GM10266 (cell line): ENCODE measurements at regions not wholly inside any gene's neighbourhood (a gene's known extent, or its start where the extent isn't known, plus 50 kb on each side); places are given as distances from the start of the nearest gene placed in this dataset.
A peak's percentile ranks its signal among the peaks of the same experiment; 100 is the strongest.
"Not testable (repeated sequence)": the region's sequence is repeated elsewhere in the genome, so short reads cannot be mapped to it uniquely, and the experiment has no call there.

Experiments used
- DNase-seq: peaks from one replicate; pipeline ENCODE4 v3.0.0; 2012; ENCODE audit errors: extremely low spot score
- TF ChIP-seq, protein P1 (sequence below): IDR thresholded peaks from 2 replicates; pipeline ENCODE4 v1.5.1; 2012; ENCODE audit warnings: mild to moderate bottlenecking, low read depth; ENCODE audit not compliant: control insufficient read depth, insufficient read depth; ENCODE audit errors: missing control alignments

DNA sequence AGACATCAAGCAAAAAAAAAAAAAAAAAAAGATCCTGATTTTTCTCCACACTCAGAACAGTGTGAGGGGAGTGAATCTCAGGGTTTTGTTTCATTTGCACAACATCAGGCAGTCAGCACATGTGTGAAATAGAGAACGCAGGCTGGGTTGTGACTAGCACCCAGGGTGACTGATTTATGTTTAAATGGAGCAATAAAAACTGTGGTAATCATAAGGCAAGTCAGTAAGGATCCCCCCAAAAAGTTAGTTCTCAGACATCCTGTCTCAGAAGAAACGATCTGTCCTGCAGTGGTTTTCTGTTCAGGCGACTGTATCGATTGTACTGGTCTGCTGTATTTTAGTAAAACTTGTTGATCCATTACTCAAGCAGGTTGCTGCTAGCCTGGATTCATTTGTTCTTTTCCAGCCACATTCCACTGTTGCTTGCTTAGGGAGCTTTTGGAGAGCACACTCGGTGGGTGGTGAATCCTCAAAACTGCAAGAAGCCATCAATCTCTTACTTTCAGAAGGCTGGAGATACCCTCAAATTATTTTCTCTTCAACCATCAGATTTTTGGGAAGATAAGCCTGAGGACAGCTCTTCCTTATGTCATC, 107.1 kb downstream of the DACT1 start:
- DNase-seq: no peak
- TF ChIP-seq, protein P1, sequence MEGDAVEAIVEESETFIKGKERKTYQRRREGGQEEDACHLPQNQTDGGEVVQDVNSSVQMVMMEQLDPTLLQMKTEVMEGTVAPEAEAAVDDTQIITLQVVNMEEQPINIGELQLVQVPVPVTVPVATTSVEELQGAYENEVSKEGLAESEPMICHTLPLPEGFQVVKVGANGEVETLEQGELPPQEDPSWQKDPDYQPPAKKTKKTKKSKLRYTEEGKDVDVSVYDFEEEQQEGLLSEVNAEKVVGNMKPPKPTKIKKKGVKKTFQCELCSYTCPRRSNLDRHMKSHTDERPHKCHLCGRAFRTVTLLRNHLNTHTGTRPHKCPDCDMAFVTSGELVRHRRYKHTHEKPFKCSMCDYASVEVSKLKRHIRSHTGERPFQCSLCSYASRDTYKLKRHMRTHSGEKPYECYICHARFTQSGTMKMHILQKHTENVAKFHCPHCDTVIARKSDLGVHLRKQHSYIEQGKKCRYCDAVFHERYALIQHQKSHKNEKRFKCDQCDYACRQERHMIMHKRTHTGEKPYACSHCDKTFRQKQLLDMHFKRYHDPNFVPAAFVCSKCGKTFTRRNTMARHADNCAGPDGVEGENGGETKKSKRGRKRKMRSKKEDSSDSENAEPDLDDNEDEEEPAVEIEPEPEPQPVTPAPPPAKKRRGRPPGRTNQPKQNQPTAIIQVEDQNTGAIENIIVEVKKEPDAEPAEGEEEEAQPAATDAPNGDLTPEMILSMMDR: no peak

DNA sequence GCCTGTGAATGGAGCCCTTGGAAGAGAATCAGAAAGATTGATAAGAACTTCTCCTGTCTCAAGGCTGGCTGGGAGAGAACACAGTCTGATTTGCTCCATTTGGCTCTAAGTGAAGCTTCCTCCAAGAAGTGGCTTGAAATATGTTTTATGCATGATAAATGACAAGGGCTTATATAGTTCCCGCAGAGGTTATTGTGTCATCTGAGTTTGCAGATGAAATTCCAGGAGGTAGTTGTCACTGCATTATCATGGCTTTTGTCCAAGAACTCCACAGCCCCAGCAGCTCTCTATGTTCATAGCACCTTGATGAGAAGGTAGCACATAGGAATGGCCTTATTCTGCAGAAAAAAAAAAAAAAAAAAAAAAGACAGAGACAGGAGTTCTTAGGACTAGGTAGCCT, 108.5 kb downstream of the DACT1 start:
- TF ChIP-seq, protein P1: no peak
- DNase-seq: no peak

DNA sequence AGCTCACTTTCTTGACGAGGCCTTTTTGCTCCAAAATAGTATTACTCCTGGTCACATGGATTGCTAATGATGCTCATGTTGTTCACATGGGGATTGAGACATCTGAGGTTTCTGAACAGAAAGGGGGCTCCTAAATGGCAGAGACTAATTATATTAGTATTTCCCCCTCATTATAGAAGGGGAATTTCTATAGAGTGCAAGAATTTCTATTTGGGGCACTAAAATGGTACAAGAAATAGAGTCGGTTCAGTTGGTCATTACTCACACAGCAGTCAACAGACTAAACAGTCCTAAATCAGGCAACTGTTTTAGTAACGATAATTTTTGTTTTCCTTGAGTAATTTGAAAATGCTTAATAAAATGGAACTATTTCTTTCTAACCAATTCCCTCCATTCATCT, 108.9 kb downstream of the DACT1 start:
- TF ChIP-seq, protein P1: no peak
- no peak for DNase-seq

DNA sequence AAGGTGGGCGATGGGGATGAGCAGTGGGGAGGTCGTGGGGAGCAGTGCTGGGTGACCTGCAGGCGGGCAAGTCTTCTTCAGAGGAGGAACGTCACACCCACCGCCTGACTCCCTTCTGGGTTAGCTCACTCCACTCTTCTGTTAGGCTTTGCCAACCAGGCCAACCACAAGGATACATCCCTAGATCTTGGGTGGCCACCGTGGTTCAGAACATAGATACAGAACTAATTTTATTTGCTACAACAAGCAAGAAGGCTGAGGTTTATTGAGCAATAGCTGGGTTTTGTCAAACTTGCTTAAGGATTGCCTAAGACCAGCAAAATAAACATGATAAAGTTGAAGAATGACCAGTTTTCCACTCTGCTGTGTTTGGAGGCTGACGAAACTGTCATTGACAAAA, 109.4 kb downstream of the DACT1 start:
- TF ChIP-seq, protein P1: no peak
- no peak for DNase-seq

DNA sequence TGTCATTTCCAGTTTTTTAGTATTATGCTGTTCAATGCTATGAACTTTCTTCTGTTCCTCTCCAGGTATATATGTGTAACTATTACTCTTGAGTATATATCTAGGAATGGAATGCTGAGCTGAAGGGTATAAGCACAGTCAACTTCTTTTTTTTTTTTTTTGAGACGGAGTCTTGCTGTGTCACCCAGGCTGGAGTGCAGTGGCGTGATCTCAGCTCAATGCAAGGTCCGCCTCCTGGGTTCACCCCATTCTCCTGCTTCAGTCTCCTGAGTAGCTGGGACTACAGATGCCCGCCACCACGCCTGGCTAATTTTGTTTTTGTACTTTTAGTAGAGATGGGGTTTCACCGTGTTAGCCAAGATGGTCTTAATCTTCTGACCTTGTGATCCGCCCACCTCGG, 110.5 kb downstream of the DACT1 start:
- not testable (repeated sequence) for DNase-seq

DNA sequence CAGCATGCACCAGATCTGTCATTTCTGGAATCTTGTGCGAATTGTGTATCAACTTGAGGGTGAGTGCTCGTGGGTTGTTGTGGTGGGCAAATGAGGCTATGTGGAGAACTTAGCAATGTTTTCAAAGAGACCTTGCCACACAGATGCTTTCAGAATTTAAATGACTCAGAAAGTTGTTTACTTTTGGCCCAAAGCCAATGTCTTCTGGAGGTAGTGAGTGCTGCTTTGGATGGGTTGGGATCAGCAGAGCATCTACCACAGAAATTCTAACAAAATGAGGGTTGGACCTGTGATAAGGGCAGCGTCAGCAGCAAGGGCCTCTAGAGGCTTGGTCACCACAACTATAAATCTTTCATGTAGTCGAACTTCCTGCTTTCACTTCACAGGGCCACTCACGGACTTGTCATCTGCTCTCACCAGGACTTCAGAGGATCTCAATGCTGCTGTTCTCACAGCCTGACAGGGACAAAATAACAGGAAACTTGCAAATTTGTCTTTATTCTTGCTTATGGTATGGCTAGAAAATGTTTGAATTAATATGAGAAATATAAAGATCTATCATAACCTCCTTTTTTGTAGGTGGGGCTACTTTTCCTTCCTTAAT, 111.4 kb downstream of the DACT1 start:
- DNase-seq: peak; percentile 35
- TF ChIP-seq, protein P1: no peak

DNA sequence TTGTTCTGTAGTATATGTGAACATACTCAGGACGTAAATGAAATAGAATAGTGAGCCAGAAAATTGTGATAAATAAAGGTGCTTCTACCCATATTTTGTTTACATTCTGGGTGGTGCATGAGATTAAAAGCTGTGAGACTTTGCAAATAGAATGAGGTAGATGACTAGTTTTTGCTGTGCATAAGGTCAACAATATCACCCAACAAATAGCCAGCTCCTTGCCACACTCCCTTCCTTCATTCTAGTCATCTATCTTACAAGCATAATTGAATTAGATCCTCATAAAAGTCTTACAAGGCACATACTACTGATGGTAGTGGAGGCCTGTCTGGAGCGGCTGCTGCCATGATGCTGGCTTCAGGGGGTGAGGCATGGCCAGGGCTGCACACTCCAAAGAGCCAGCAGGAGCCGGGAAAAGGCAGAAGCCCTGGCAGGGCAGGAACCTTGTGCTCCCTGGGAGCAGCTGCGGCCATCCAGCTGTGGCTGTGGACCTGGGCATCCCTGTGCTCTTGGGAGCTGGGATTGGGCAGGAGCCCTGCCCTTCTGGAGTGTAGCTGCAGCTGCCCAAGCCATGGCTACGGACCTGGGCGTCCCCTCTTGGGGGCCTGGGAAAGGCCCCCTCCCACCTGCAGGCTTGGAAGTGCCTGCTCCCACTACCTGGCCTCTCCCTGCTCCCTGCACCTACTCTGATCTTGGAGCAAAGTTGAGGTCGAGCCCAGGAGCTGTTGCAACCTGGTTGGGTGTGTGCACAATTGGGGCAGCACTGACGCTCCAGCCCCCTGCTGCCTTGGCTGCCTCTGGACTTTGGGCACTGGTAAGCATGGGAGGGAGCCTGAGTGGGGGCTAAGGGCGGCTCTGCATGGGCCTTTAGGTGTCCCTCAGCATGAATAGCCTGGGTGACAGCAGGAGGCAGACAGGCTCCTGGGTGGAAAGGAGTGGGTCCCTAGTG, 112.8 kb downstream of the DACT1 start:
- TF ChIP-seq, protein P1: no peak
- DNase-seq: no peak
